GM19328 (cell line): ENCODE measurements at regions not wholly inside any gene's neighbourhood (a gene's known extent, or its start where the extent isn't known, plus 50 kb on each side); places are given as distances from the start of the nearest gene placed in this dataset.

Source experiments
- ATAC-seq: cut with Tn5 transposase; IDR thresholded peaks from one replicate; pipeline ENCODE4 v1.9.1; 2021; ENCODE audit warnings: mild to moderate bottlenecking, moderate library complexity; ENCODE audit not compliant: unreplicated experiment

- ATAC-seq: no peak
These were observed 496.4 kb upstream of the LRRC4C start for GRCh38 chr11:41955635-41956400.

GRCh38 chr11:41963406-41963805 lies 504.0 kb upstream of the LRRC4C start:
- ATAC-seq: no peak

- no peak for ATAC-seq
These were observed 511.2 kb upstream of the LRRC4C start for GRCh38 chr11:41970681-41971080.

- no peak for ATAC-seq
These were observed 512.1 kb upstream of the LRRC4C start for GRCh38 chr11:41971592-41971991.

- ATAC-seq: no peak
These were observed 519.5 kb upstream of the LRRC4C start for GRCh38 chr11:41978945-41979344.

- ATAC-seq: no peak
These were observed 521.3 kb upstream of the LRRC4C start for GRCh38 chr11:41980741-41981140.

GRCh38 chr11:41982276-41982675 lies 522.8 kb upstream of the LRRC4C start:
- no peak for ATAC-seq

GRCh38 chr11:41982975-41983374 lies 523.5 kb upstream of the LRRC4C start:
- ATAC-seq: no peak

- ATAC-seq: no peak
These were observed 524.0 kb upstream of the LRRC4C start for GRCh38 chr11:41983475-41983874.

- no peak for ATAC-seq
These were observed 524.6 kb upstream of the LRRC4C start for GRCh38 chr11:41984023-41984422.

- no peak for ATAC-seq
These were observed 526.3 kb upstream of the LRRC4C start for GRCh38 chr11:41985799-41986198.

- ATAC-seq: no peak
These were observed 529.6 kb upstream of the LRRC4C start for GRCh38 chr11:41988951-41989572.

- ATAC-seq: no peak
These were observed 530.5 kb upstream of the LRRC4C start for GRCh38 chr11:41989823-41990380.

GRCh38 chr11:41996533-41996932 lies 537.1 kb upstream of the LRRC4C start:
- no peak for ATAC-seq

- no peak for ATAC-seq
These were observed 538.5 kb upstream of the LRRC4C start for GRCh38 chr11:41997844-41998401.

- no peak for ATAC-seq
These were observed 539.6 kb upstream of the LRRC4C start for GRCh38 chr11:41999066-41999465.

GRCh38 chr11:42003801-42004200 lies 544.3 kb upstream of the LRRC4C start:
- no peak for ATAC-seq

- ATAC-seq: no peak
These were observed 547.3 kb upstream of the LRRC4C start for GRCh38 chr11:42006766-42007165.

GRCh38 chr11:42012271-42012670 lies 552.8 kb upstream of the LRRC4C start:
- ATAC-seq: no peak

- no peak for ATAC-seq
These were observed 554.3 kb upstream of the LRRC4C start for GRCh38 chr11:42013656-42014201.

- ATAC-seq: no peak
These were observed 562.5 kb upstream of the LRRC4C start for GRCh38 chr11:42021911-42022310.

GRCh38 chr11:42023267-42023666 lies 563.8 kb upstream of the LRRC4C start:
- ATAC-seq: no peak
